OCI-LY7 (cell line): ENCODE measurements at regions not wholly inside any gene's neighbourhood (a gene's known extent, or its start where the extent isn't known, plus 50 kb on each side); places are given as distances from the start of the nearest gene placed in this dataset.

Experiments used
- BruUV-seq: library from RNA; stranded (reverse); fragments of 400-500 nt; replicated peaks from 2 replicates; lab custom pipeline; 2021; lab: Mats Ljungman, UMichigan
- CTCF ChIA-PET: fragments of 300-600 bp; sonication (Branson Sonifier 250); formaldehyde crosslinking; loops from one replicate; lab custom pipeline; 2022; ENCODE audit warnings: antibody characterized with exemption; ENCODE audit not compliant: unreplicated experiment; lab: Charles Lee
- POLR2A ChIA-PET: fragments of 300-600 bp; sonication (Branson Sonifier 250); formaldehyde crosslinking; loops from one replicate; lab custom pipeline; 2022; ENCODE audit warnings: antibody characterized with exemption; lab: Charles Lee
- DNase-seq: peaks from one replicate; pipeline ENCODE4 v3.0.0-alpha.2; 2015; ENCODE audit warnings: low spot score
- H2AFZ ChIP-seq: fragments of 200-600 bp; sonication (generic), shearing (Covaris generic); 2 replicates; pipeline ENCODE4 v1.6.1; 2014; ENCODE audit warnings: mild to moderate bottlenecking, antibody characterized with exemption, low read length, moderate library complexity
- H3K27ac ChIP-seq: fragments of 200-600 bp; sonication (generic); 2 replicates; pipeline ENCODE4 v1.5.1; 2014; ENCODE audit warnings: mixed run types, low read depth, mild to moderate bottlenecking, moderate library complexity, low read length, inconsistent platforms; ENCODE audit not compliant: poor library complexity, severe bottlenecking
- H3K36me3 ChIP-seq: fragments of 200-600 bp; sonication (generic); 2 replicates; pipeline ENCODE4 v1.6.1; 2014; ENCODE audit warnings: mild to moderate bottlenecking, antibody characterized with exemption, low read length, moderate library complexity, mixed read lengths; ENCODE audit not compliant: insufficient read depth
- H3K4me1 ChIP-seq: fragments of 200-600 bp; sonication (generic); 2 replicates; pipeline ENCODE4 v1.5.1; 2014; ENCODE audit warnings: mild to moderate bottlenecking, low read length; ENCODE audit not compliant: insufficient read depth, poor library complexity, severe bottlenecking
- H3K4me2 ChIP-seq: fragments of 200-600 bp; sonication (generic); 2 replicates; pipeline ENCODE4 v1.6.1; 2014; ENCODE audit warnings: mild to moderate bottlenecking, low read length
- H3K4me3 ChIP-seq: fragments of 200-600 bp; sonication (generic); 2 replicates; pipeline ENCODE4 v1.5.1; 2014; ENCODE audit warnings: mild to moderate bottlenecking, low read depth, low read length; ENCODE audit not compliant: poor library complexity, severe bottlenecking
- H3K79me2 ChIP-seq: fragments of 200-600 bp; sonication (generic); 2 replicates; pipeline ENCODE4 v1.6.1; 2016; ENCODE audit warnings: low read depth, mild to moderate bottlenecking, low read length, moderate library complexity, mixed read lengths; ENCODE audit not compliant: insufficient read depth
- H3K9me2 ChIP-seq: fragments of 200-600 bp; sonication (generic); 2 replicates; pipeline ENCODE4 v1.6.1; 2016; ENCODE audit warnings: mild to moderate bottlenecking, low read length, mixed read lengths; ENCODE audit not compliant: insufficient read depth
- H3K9me3 ChIP-seq: fragments of 200-600 bp; sonication (generic); 2 replicates; pipeline ENCODE4 v1.6.1; 2014; ENCODE audit warnings: mild to moderate bottlenecking, mixed run types, low read length, mixed read lengths
- H4K20me1 ChIP-seq: fragments of 200-600 bp; sonication (generic); 2 replicates; pipeline ENCODE4 v1.6.1; 2014; ENCODE audit warnings: mild to moderate bottlenecking, antibody characterized with exemption, low read length, moderate library complexity, mixed read lengths; ENCODE audit not compliant: insufficient read depth
- CTCF ChIP-seq: fragments of 200-600 bp; sonication (generic); conservative IDR thresholded peaks from 2 replicates; pipeline ENCODE4 v1.5.1; 2014; ENCODE audit warnings: mild to moderate bottlenecking, antibody characterized with exemption, low read length, moderate library complexity, mixed read lengths
- EZH2phosphoT487 ChIP-seq: fragments of 200-600 bp; sonication (generic); IDR thresholded peaks from 2 replicates; pipeline ENCODE4 v1.6.1; 2018; ENCODE audit warnings: low read depth, borderline replicate concordance, mild to moderate bottlenecking, mixed run types, antibody characterized with exemption, low read length, moderate library complexity, mixed read lengths
- intact Hi-C: fragments of 100-400 bp; cut with micrococcal nuclease; formaldehyde crosslinking; loops from one replicate; pipeline ENCODE4 v1.10.0; 2022; ENCODE audit not compliant: unreplicated experiment

GRCh38 chr15:23514484-23514883, 51.0 kb upstream of the MKRN3 start:
- Histone ChIP-seq H3K4me3 (no peak overlapping the region), H3K36me3 (no peaks in the 10 kb centered on the region), H3K9me2 (no peaks in the 10 kb centered on the region), H3K79me2 (no peaks in the 10 kb centered on the region), H3K4me1 (no peaks in the 10 kb centered on the region), H4K20me1 (no peaks in the 10 kb centered on the region), H3K4me2 (no peak overlapping the region), H3K27ac (no peak overlapping the region), H2AFZ (no peak overlapping the region), H3K9me3 (no peaks in the 10 kb centered on the region)
- TF ChIP-seq CTCF (no peak), EZH2phosphoT487 (no peak)
- intact Hi-C loops, result no loop called here
- BruUV-seq, result no TSS peak
- ChIA-PET POLR2A (no interaction called here), CTCF (no interaction called here)
- DNase-seq, result no peak

DNA sequence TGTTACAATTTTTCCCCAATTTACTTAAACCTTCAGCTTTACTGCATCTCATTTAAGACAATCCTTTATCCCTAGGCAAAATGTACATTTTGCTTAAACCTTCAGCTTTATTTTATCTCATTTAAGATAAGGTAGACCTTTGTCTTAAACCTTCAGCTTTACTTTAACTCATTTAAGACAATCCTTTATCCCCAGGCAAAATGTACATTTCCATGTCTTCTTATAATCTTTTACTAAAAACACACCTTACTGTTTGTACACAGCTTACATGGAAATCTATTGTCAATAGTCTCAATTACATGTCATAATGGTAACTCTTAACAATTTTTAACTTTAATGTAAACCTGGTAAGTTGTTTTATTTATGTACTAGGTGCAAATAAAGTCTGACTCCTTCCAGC, 58.7 kb upstream of the MKRN3 start:
- H3K27ac ChIP-seq, result no peak overlapping the region
- H3K36me3 ChIP-seq, result no peaks in the 10 kb centered on the region
- TF ChIP-seq CTCF (no peak), EZH2phosphoT487 (no peak)
- intact Hi-C loops, result no loop called here
- H2AFZ ChIP-seq, result no peak overlapping the region
- H3K4me1 ChIP-seq, result no peaks in the 10 kb centered on the region
- POLR2A ChIA-PET, result no interaction called here
- DNase-seq, result no peak
- H3K79me2 ChIP-seq, result no peaks in the 10 kb centered on the region
- CTCF ChIA-PET, result no interaction called here
- H3K9me2 ChIP-seq, result no peaks in the 10 kb centered on the region
- no peaks in the 10 kb centered on the region for H3K9me3 ChIP-seq
- no TSS peak for BruUV-seq
- H4K20me1 ChIP-seq, result no peaks in the 10 kb centered on the region
- H3K4me3 ChIP-seq, result no peak overlapping the region
- no peak overlapping the region for H3K4me2 ChIP-seq

DNA sequence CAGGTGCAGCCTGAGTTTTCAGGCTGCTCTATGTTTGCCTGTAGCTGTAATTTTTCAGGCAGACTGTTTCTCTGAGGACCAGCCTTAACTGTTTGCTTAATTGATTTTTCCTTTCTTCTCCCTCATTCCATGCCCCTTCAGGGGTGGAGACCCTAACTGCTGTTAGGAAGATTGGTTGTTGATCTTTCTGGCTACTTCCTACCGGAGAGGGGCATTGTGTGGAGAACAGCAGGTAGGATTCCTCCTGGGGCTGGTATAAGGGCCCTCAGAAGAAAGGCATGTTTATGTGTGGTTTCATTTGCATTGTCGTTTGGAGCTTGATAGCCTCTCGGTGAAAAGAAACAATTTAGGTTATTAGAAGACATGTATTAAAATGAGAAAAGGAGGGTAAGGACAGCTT, 56.9 kb upstream of the GOLGA6L2 start:
- Histone ChIP-seq H3K4me3 (no peak overlapping the region), H3K9me2 (no peaks in the 10 kb centered on the region), H3K9me3 (no peaks in the 10 kb centered on the region), H3K4me1 (no peaks in the 10 kb centered on the region), H3K79me2 (no peaks in the 10 kb centered on the region), H3K36me3 (no peaks in the 10 kb centered on the region), H2AFZ (no peak overlapping the region), H4K20me1 (no peaks in the 10 kb centered on the region), H3K27ac (no peak overlapping the region), H3K4me2 (no peak overlapping the region)
- DNase-seq, result no peak
- no TSS peak for BruUV-seq
- TF ChIP-seq CTCF (no peak), EZH2phosphoT487 (no peak)
- CTCF ChIA-PET, result no interaction called here
- POLR2A ChIA-PET, result no interaction called here
- intact Hi-C loops, result no loop called here
